Endothelial cell of umbilical vein (primary cell): ENCODE measurements at regions not wholly inside any gene's neighbourhood (a gene's known extent, or its start where the extent isn't known, plus 50 kb on each side); places are given as distances from the start of the nearest gene placed in this dataset.

Experiments
- BruUV-seq: library from RNA; stranded (reverse); fragments of 400-500 nt; replicated peaks from 2 replicates; lab custom pipeline; 2021; lab: Mats Ljungman, UMichigan
- CTCF ChIA-PET: fragments of 300-600, 350-600 bp; sonication (Branson Sonifier 250); formaldehyde crosslinking; loops from one replicate; lab custom pipeline; 2021; ENCODE audit warnings: antibody characterized with exemption, inconsistent platforms; lab: Charles Lee
- POLR2A ChIA-PET: fragments of 300-600, 350-600 bp; sonication (Branson Sonifier 250); formaldehyde crosslinking; loops from one replicate; lab custom pipeline; 2021; ENCODE audit warnings: antibody characterized with exemption, inconsistent platforms; lab: Charles Lee
- DNase-seq: peaks from one replicate; pipeline ENCODE4 v3.0.0-alpha.2; 2011; ENCODE audit warnings: low read depth, low spot score
- FAIRE-seq: peaks from 2 replicates; lab custom pipeline; 2011; peaks lifted over from hg19 to GRCh38; lab: Jason Lieb, UNC
- H2AFZ ChIP-seq: 2 replicates; pipeline ENCODE4 v1.6.0; 2012; ENCODE audit warnings: low read depth, low read length, control low read depth, inconsistent platforms
- H3K27ac ChIP-seq: 2 replicates; pipeline ENCODE4 v1.5.1; 2011; ENCODE audit warnings: low read depth, mild to moderate bottlenecking, control low read depth, low read length, moderate library complexity; ENCODE audit not compliant: insufficient read depth
- H3K27me3 ChIP-seq, 2 experiments: 2 replicates each; pipeline versions ENCODE4 v1.6.0 to v1.6.1; 2011; ENCODE audit warnings: low read length in 2 of 2, mixed read lengths in 1 of 2; ENCODE audit not compliant: control insufficient read depth in 2 of 2, insufficient read depth in 2 of 2
- H3K36me3 ChIP-seq, 2 experiments: 2 replicates in 1 of 2; 3 replicates in 1 of 2; pipeline ENCODE4 v1.5.1; 2011; ENCODE audit warnings: low read length in 2 of 2, mild to moderate bottlenecking in 1 of 2, moderate library complexity in 1 of 2; ENCODE audit not compliant: control insufficient read depth in 2 of 2, insufficient read depth in 2 of 2; ENCODE audit errors: extremely low read depth in 1 of 2
- H3K4me1 ChIP-seq: 3 replicates; pipeline ENCODE4 v1.5.1; 2011; ENCODE audit warnings: mild to moderate bottlenecking, low read length; ENCODE audit not compliant: control insufficient read depth, insufficient read depth; ENCODE audit errors: extremely low read depth
- H3K4me2 ChIP-seq: 2 replicates; pipeline ENCODE4 v1.6.1; 2011; ENCODE audit warnings: low read length, control low read depth, mixed read lengths; ENCODE audit not compliant: insufficient read depth
- H3K4me3 ChIP-seq, 3 experiments: fragments of 200-600 bp in 1 of 3; sonication (generic), shearing (Covaris generic) in 1 of 3; replicated peaks in 1 of 3; 2 replicates each; pipeline ENCODE4 v1.5.1; 2011 to 2016; ENCODE audit warnings: control low read depth in 3 of 3, low read length in 3 of 3, mild to moderate bottlenecking in 2 of 3, inconsistent platforms in 1 of 3, low read depth in 1 of 3, moderate library complexity in 1 of 3; ENCODE audit not compliant: insufficient read depth in 1 of 3
- H3K79me2 ChIP-seq: 2 replicates; pipeline ENCODE4 v1.6.0; 2012; ENCODE audit warnings: low read length, inconsistent platforms; ENCODE audit not compliant: control insufficient read depth, insufficient read depth
- H3K9ac ChIP-seq: replicated peaks from 2 replicates; pipeline ENCODE3; 2011; ENCODE audit warnings: low read length, control low read depth; ENCODE audit not compliant: insufficient read depth; ENCODE audit errors: extremely low read depth
- H3K9me1 ChIP-seq: replicated peaks from 3 replicates; pipeline ENCODE4 v1.6.0; 2011; ENCODE audit warnings: mild to moderate bottlenecking, low read length; ENCODE audit not compliant: control insufficient read depth, insufficient read depth; ENCODE audit errors: extremely low read depth
- H3K9me3 ChIP-seq: replicated peaks from 2 replicates; pipeline ENCODE4 v1.5.1; 2012; ENCODE audit warnings: low read length, inconsistent platforms; ENCODE audit not compliant: control insufficient read depth, insufficient read depth
- H4K20me1 ChIP-seq: replicated peaks from 2 replicates; pipeline ENCODE3; 2011; ENCODE audit warnings: mild to moderate bottlenecking, low read length; ENCODE audit not compliant: control insufficient read depth, insufficient read depth; ENCODE audit errors: extremely low read depth
- CTCF ChIP-seq, 2 donors: IDR thresholded peaks; 1 replicate in 1 of 2; 2 replicates in 1 of 2; pipeline ENCODE4 v1.5.1; 2011; ENCODE audit warnings: low read length in 2 of 2, mild to moderate bottlenecking in 2 of 2, moderate library complexity in 2 of 2, control low read depth in 1 of 2, inconsistent platforms in 1 of 2, low read depth in 1 of 2; ENCODE audit not compliant: insufficient read depth in 1 of 2; ENCODE audit errors: extremely low read depth in 1 of 2
- EZH2 ChIP-seq: IDR thresholded peaks from 2 replicates; pipeline ENCODE4 v1.6.1; 2012; ENCODE audit warnings: borderline replicate concordance, low read depth, mild to moderate bottlenecking, moderate library complexity, low read length, inconsistent platforms; ENCODE audit not compliant: severe bottlenecking
- FOS ChIP-seq: IDR thresholded peaks from 2 replicates; pipeline ENCODE4 v1.6.1; 2011; ENCODE audit warnings: mild to moderate bottlenecking, low read length, moderate library complexity, borderline replicate concordance; ENCODE audit not compliant: insufficient read depth
- GATA2 ChIP-seq: IDR thresholded peaks from 2 replicates; pipeline ENCODE4 v1.7.0; 2011; ENCODE audit warnings: low read depth, mild to moderate bottlenecking, moderate library complexity, mixed read lengths, low read length; ENCODE audit not compliant: insufficient read length, insufficient read depth
- JUN ChIP-seq: IDR thresholded peaks from 2 replicates; pipeline ENCODE4 v1.6.1; 2011; ENCODE audit warnings: borderline replicate concordance, low read depth; ENCODE audit not compliant: insufficient read length, insufficient read depth
- MAX ChIP-seq: IDR thresholded peaks from 2 replicates; pipeline ENCODE4 v1.6.1; 2011; ENCODE audit not compliant: insufficient read depth, insufficient read length
- MYC ChIP-seq: IDR thresholded peaks from one replicate; pipeline ENCODE4 v1.6.1; 2011; ENCODE audit warnings: mild to moderate bottlenecking, low read depth, low read length
- POLR2A ChIP-seq: IDR thresholded peaks from 2 replicates; pipeline ENCODE4 v1.6.1; 2012; ENCODE audit warnings: low read depth, mild to moderate bottlenecking, control low read depth, low read length
- POLR2AphosphoS5 ChIP-seq: IDR thresholded peaks from 2 replicates; pipeline ENCODE4 v1.6.1; 2012; ENCODE audit warnings: low read depth, mild to moderate bottlenecking, control low read depth, low read length, moderate library complexity; ENCODE audit not compliant: insufficient read depth
- dilution Hi-C: fragments of 300-500 bp; cut with MboI; formaldehyde crosslinking; loops from one replicate; pipeline ENCODE4 v1.15.0; 2019; ENCODE audit warnings: low sequenced_read_pairs; ENCODE audit not compliant: extremely low pct_ligation_motif_present
- intact Hi-C: fragments of 100-400 bp; cut with micrococcal nuclease; formaldehyde crosslinking; loops from one replicate; pipeline ENCODE4 v1.10.0; 2022

GRCh38 chr5:40274568-40274967 is 405.1 kb upstream of the PTGER4 start:
- Histone ChIP-seq H3K4me3 (no peak overlapping the region), H3K4me2 (no peak overlapping the region), H3K9me3 (no peaks in the 10 kb centered on the region), H3K4me1 (no peaks in the 10 kb centered on the region), H3K27ac (no peak overlapping the region), H4K20me1 (no peaks in the 10 kb centered on the region), H3K36me3 (no peaks in the 10 kb centered on the region), H3K79me2 (no peaks in the 10 kb centered on the region), H2AFZ (no peak overlapping the region), H3K9ac (no peak overlapping the region), H3K27me3 (no peaks in the 10 kb centered on the region), H3K9me1 (no peaks in the 10 kb centered on the region)
- FAIRE-seq = no peak
- DNase-seq = no peak
- intact Hi-C loops = no loop called here
- TF ChIP-seq CTCF (IDR thresholded peaks at IDR 0.05; ENCODE audit: extremely low read depth in 1 of 2, insufficient read depth in 1 of 2, low read depth in 1 of 2, low read length in 2 of 2) (no peak), FOS (no peak), POLR2AphosphoS5 (no peak), EZH2 (no peak), GATA2 (no peak), MYC (no peak), POLR2A (no peak), MAX (no peak), JUN (no peak)
- dilution Hi-C loops = no loop called here
- CTCF ChIA-PET = no interaction called here
- no TSS peak for BruUV-seq
- POLR2A ChIA-PET = no interaction called here
